ENCODE measurements at regions not wholly inside any gene's neighbourhood (a gene's known extent, or its start where the extent isn't known, plus 50 kb on each side); places are given as distances from the start of the nearest gene placed in this dataset.

DNA sequence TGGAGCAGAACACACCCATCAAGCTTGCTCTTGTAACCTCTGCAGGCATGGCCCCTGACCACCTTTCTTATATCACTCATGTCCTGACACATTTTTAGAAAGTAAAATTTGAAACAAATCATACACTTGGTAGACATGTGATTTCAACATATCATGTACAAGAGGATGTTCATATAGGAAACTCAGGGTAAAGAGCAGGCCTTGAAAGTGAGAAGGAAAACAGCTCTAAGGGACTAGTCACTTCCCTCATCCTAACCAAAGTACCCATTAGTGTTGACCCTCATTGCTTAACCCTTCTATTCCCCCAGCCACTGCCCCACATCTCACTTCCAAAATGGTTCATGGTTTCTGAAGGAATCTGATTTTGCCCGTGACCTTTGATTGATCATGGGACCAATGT, 492.4 kb upstream of the KLF4 start:
- no peak for TF ChIP-seq ZBTB20 (tag by site-specific recombination; IDR thresholded peaks at IDR 0.05)
- TF ChIP-seq ZNF707 (tag by site-specific recombination; IDR thresholded peaks at IDR 0.05): no peak
- TF ChIP-seq, protein P1, sequence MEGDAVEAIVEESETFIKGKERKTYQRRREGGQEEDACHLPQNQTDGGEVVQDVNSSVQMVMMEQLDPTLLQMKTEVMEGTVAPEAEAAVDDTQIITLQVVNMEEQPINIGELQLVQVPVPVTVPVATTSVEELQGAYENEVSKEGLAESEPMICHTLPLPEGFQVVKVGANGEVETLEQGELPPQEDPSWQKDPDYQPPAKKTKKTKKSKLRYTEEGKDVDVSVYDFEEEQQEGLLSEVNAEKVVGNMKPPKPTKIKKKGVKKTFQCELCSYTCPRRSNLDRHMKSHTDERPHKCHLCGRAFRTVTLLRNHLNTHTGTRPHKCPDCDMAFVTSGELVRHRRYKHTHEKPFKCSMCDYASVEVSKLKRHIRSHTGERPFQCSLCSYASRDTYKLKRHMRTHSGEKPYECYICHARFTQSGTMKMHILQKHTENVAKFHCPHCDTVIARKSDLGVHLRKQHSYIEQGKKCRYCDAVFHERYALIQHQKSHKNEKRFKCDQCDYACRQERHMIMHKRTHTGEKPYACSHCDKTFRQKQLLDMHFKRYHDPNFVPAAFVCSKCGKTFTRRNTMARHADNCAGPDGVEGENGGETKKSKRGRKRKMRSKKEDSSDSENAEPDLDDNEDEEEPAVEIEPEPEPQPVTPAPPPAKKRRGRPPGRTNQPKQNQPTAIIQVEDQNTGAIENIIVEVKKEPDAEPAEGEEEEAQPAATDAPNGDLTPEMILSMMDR (tag by site-specific recombination; IDR thresholded peaks at IDR 0.05): no peak
- TF ChIP-seq, protein P2, sequence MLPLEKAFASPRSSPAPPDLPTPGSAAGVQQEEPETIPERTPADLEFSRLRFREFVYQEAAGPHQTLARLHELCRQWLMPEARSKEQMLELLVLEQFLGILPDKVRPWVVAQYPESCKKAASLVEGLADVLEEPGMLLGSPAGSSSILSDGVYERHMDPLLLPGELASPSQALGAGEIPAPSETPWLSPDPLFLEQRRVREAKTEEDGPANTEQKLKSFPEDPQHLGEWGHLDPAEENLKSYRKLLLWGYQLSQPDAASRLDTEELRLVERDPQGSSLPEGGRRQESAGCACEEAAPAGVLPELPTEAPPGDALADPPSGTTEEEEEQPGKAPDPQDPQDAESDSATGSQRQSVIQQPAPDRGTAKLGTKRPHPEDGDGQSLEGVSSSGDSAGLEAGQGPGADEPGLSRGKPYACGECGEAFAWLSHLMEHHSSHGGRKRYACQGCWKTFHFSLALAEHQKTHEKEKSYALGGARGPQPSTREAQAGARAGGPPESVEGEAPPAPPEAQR (tag by site-specific recombination; IDR thresholded peaks at IDR 0.05): no peak
- no peak for TF ChIP-seq ZNF274 (IDR thresholded peaks at IDR 0.05; ENCODE audit: low read length)
- TF ChIP-seq ZNF274 (tag by site-specific recombination; IDR thresholded peaks at IDR 0.05; ENCODE audit: borderline replicate concordance): no peak
- TF ChIP-seq SALL2 (tag by site-specific recombination; IDR thresholded peaks at IDR 0.05; ENCODE audit: borderline replicate concordance): no peak
- no peak for TF ChIP-seq ZNF24 (tag by site-specific recombination; IDR thresholded peaks at IDR 0.05)
- TF ChIP-seq, protein P3, sequence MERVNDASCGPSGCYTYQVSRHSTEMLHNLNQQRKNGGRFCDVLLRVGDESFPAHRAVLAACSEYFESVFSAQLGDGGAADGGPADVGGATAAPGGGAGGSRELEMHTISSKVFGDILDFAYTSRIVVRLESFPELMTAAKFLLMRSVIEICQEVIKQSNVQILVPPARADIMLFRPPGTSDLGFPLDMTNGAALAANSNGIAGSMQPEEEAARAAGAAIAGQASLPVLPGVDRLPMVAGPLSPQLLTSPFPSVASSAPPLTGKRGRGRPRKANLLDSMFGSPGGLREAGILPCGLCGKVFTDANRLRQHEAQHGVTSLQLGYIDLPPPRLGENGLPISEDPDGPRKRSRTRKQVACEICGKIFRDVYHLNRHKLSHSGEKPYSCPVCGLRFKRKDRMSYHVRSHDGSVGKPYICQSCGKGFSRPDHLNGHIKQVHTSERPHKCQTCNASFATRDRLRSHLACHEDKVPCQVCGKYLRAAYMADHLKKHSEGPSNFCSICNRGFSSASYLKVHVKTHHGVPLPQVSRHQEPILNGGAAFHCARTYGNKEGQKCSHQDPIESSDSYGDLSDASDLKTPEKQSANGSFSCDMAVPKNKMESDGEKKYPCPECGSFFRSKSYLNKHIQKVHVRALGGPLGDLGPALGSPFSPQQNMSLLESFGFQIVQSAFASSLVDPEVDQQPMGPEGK (tag by site-specific recombination; IDR thresholded peaks at IDR 0.05): no peak
- TF ChIP-seq, protein P4, sequence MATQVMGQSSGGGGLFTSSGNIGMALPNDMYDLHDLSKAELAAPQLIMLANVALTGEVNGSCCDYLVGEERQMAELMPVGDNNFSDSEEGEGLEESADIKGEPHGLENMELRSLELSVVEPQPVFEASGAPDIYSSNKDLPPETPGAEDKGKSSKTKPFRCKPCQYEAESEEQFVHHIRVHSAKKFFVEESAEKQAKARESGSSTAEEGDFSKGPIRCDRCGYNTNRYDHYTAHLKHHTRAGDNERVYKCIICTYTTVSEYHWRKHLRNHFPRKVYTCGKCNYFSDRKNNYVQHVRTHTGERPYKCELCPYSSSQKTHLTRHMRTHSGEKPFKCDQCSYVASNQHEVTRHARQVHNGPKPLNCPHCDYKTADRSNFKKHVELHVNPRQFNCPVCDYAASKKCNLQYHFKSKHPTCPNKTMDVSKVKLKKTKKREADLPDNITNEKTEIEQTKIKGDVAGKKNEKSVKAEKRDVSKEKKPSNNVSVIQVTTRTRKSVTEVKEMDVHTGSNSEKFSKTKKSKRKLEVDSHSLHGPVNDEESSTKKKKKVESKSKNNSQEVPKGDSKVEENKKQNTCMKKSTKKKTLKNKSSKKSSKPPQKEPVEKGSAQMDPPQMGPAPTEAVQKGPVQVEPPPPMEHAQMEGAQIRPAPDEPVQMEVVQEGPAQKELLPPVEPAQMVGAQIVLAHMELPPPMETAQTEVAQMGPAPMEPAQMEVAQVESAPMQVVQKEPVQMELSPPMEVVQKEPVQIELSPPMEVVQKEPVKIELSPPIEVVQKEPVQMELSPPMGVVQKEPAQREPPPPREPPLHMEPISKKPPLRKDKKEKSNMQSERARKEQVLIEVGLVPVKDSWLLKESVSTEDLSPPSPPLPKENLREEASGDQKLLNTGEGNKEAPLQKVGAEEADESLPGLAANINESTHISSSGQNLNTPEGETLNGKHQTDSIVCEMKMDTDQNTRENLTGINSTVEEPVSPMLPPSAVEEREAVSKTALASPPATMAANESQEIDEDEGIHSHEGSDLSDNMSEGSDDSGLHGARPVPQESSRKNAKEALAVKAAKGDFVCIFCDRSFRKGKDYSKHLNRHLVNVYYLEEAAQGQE (tag by site-specific recombination; IDR thresholded peaks at IDR 0.05): no peak
- no peak for TF ChIP-seq ZNF843 (tag by site-specific recombination; IDR thresholded peaks at IDR 0.05)
- TF ChIP-seq, protein P5, sequence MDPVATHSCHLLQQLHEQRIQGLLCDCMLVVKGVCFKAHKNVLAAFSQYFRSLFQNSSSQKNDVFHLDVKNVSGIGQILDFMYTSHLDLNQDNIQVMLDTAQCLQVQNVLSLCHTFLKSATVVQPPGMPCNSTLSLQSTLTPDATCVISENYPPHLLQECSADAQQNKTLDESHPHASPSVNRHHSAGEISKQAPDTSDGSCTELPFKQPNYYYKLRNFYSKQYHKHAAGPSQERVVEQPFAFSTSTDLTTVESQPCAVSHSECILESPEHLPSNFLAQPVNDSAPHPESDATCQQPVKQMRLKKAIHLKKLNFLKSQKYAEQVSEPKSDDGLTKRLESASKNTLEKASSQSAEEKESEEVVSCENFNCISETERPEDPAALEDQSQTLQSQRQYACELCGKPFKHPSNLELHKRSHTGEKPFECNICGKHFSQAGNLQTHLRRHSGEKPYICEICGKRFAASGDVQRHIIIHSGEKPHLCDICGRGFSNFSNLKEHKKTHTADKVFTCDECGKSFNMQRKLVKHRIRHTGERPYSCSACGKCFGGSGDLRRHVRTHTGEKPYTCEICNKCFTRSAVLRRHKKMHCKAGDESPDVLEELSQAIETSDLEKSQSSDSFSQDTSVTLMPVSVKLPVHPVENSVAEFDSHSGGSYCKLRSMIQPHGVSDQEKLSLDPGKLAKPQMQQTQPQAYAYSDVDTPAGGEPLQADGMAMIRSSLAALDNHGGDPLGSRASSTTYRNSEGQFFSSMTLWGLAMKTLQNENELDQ (tag by site-specific recombination; IDR thresholded peaks at IDR 0.05; ENCODE audit: low read depth): no peak
- no peak for TF ChIP-seq SP2 (tag by site-specific recombination; IDR thresholded peaks at IDR 0.05)
- no peak for TF ChIP-seq ZFP3 (tag by site-specific recombination; IDR thresholded peaks at IDR 0.05; ENCODE audit: low read depth)
- TF ChIP-seq ZBTB7A (tag by site-specific recombination; IDR thresholded peaks at IDR 0.05; ENCODE audit: low read depth): no peak
